GM19395 (cell line): ENCODE measurements at regions not wholly inside any gene's neighbourhood (a gene's known extent, or its start where the extent isn't known, plus 50 kb on each side); places are given as distances from the start of the nearest gene placed in this dataset.

ENCODE experiments used
- ATAC-seq: cut with Tn5 transposase; IDR thresholded peaks from one replicate; pipeline ENCODE4 v1.9.1; 2021; ENCODE audit warnings: mild to moderate bottlenecking, moderate library complexity; ENCODE audit not compliant: unreplicated experiment

- no peak for ATAC-seq
Observed at GRCh38 chr13:31853643-31854326, 114.5 kb downstream of the RXFP2 start.

GRCh38 chr13:31859571-31859970 is 120.2 kb downstream of the RXFP2 start:
- ATAC-seq = no peak

- ATAC-seq = no peak
Observed at GRCh38 chr13:31860002-31860401, 120.7 kb downstream of the RXFP2 start.

GRCh38 chr13:31862828-31863227 is 123.5 kb downstream of the RXFP2 start:
- ATAC-seq = peak; percentile 71

GRCh38 chr13:31864307-31864706 is 125.0 kb downstream of the RXFP2 start:
- no peak for ATAC-seq

- ATAC-seq = no peak
Observed at GRCh38 chr13:31866099-31866498, 126.8 kb downstream of the RXFP2 start.

GRCh38 chr13:31867709-31868108 is 128.4 kb downstream of the RXFP2 start:
- no peak for ATAC-seq

GRCh38 chr13:31869582-31869981 is 130.3 kb downstream of the RXFP2 start:
- ATAC-seq = no peak

GRCh38 chr13:31870511-31870910 is 131.2 kb downstream of the RXFP2 start:
- no peak for ATAC-seq

- ATAC-seq = no peak
Observed at GRCh38 chr13:31873145-31873544, 133.8 kb downstream of the RXFP2 start.

- ATAC-seq = no peak
Observed at GRCh38 chr13:31875134-31875533, 135.8 kb downstream of the RXFP2 start.

GRCh38 chr13:31878052-31878451 is 138.7 kb downstream of the RXFP2 start:
- ATAC-seq = no peak

- no peak for ATAC-seq
Observed at GRCh38 chr13:31878495-31878894, 139.2 kb downstream of the RXFP2 start.

- no peak for ATAC-seq
Observed at GRCh38 chr13:31878955-31879354, 139.6 kb downstream of the RXFP2 start.

GRCh38 chr13:31880851-31881494 is 141.6 kb downstream of the RXFP2 start:
- ATAC-seq = no peak

GRCh38 chr13:31881495-31881882 is 142.2 kb downstream of the RXFP2 start:
- ATAC-seq = no peak

- no peak for ATAC-seq
Observed at GRCh38 chr13:31882794-31883193, 143.5 kb downstream of the RXFP2 start.

GRCh38 chr13:31884556-31884955 is 145.2 kb downstream of the RXFP2 start:
- ATAC-seq = no peak

GRCh38 chr13:31885994-31886393 is 145.6 kb upstream of the FRY start:
- no peak for ATAC-seq

- ATAC-seq = no peak
Observed at GRCh38 chr13:31887286-31887685, 144.3 kb upstream of the FRY start.

- ATAC-seq = no peak
Observed at GRCh38 chr13:31890946-31891345, 140.6 kb upstream of the FRY start.

- no peak for ATAC-seq
Observed at GRCh38 chr13:31891472-31891871, 140.1 kb upstream of the FRY start.

- no peak for ATAC-seq
Observed at GRCh38 chr13:31894931-31895330, 136.6 kb upstream of the FRY start.
